Dermis microvascular lymphatic vessel endothelial cell (primary cell): ENCODE measurements at regions not wholly inside any gene's neighbourhood (a gene's known extent, or its start where the extent isn't known, plus 50 kb on each side); places are given as distances from the start of the nearest gene placed in this dataset.

ENCODE experiments used
- DNase-seq, 2 donors: peaks; one replicate each; pipeline versions ENCODE4 v3.0.0 to v3.0.0-alpha.2; 2010; ENCODE audit warnings: low read depth in 2 of 2

- peak; percentile 10 to 28 for DNase-seq
Observed at GRCh38 chr20:2236256-2236655, 59.5 kb upstream of the TGM3 start.

GRCh38 chr20:2237059-2237458 lies 58.7 kb upstream of the TGM3 start:
- no peak for DNase-seq

- no peak for DNase-seq
Observed at GRCh38 chr20:2238601-2239000, 57.2 kb upstream of the TGM3 start.

DNA sequence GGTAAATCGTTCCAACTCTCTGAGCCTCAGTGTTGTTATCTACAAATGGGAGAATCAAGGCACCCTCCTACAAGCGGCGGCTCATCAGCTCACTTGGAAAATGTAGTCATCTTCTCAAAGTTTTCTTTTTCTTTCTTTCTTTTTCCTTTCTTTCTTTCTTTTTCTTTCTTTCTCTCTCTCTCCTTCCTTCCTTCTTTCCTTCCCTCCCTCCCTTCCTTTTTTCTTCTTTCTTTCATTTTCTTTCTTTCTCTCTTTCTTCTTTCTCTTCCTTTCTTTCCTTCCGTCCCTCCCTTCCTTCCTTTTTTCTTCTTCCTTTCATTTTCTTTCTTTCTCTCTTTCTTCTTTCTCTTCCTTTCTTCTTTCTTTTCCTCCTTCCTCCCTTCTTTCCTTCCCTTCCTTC lies 55.0 kb upstream of the TGM3 start:
- DNase-seq = no peak

DNA sequence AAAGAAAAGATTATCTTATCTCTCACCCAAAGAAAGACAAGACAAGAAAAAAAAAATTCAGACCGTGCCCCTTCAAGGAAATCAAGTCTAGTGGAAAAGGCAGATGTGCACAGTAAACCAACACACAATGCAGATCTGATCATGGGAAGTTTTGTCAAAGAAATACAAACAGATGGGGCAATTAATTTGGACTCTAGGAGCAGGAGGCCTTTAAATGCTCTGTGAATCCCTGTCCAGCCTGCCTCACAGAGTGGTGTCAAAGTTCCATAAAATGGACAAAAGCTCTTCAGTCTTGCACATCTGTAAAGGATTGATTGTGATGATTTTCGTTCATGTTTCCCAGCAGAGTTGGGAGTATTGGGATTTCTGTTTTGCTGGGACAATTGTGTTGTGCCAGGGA lies 53.1 kb upstream of the TGM3 start:
- no peak for DNase-seq

GRCh38 chr20:2244523-2244922 lies 51.3 kb upstream of the TGM3 start:
- DNase-seq = no peak

GRCh38 chr20:2244993-2245392 lies 50.8 kb upstream of the TGM3 start:
- DNase-seq = no peak

DNA sequence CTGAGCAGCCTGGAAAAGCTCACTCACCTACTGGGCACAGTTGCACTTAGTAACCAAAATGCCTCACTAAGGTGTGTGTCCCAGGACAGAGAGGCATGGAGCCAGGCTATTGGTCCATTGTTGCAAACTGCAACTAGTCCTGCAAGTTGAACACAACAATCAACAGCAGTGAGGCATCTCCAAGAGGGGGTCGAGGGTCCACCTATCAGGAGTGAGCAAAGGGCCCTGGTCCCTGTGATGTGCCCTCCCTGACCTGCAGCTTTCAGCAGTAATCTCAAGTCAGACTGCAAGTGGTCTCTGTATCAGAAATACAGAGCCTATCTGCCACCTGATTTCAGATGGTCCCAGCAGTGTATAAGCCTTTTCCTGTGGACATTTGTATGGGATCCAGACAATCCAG lies 50.2 kb upstream of the TGM3 start:
- DNase-seq = no peak
